IMR-90 (cell line): ENCODE measurements at regions not wholly inside any gene's neighbourhood (a gene's known extent, or its start where the extent isn't known, plus 50 kb on each side); places are given as distances from the start of the nearest gene placed in this dataset.
"Not testable (repeated sequence)": the region's sequence is repeated elsewhere in the genome, so short reads cannot be mapped to it uniquely, and the experiment has no call there.

Experiments used
- ATAC-seq: fragments of 200-7000 bp; cut with Tn5 transposase; 2 replicates; pipeline ENCODE4 v1.9.1; 2020; ENCODE audit warnings: low read depth, mild to moderate bottlenecking, moderate library complexity
- BruUV-seq: library from RNA; stranded (reverse); fragments of 400-500 nt; replicated peaks from 2 replicates; lab custom pipeline; 2021; lab: Mats Ljungman, UMichigan
- CTCF ChIA-PET: fragments of 300-600 bp; formaldehyde crosslinking; extraction: SDS; loops from one replicate; lab custom pipeline; 2021; ENCODE audit warnings: antibody characterized with exemption; lab: Yijun Ruan, JAX
- POLR2A ChIA-PET: fragments of 300-600 bp; sonication (Branson Sonifier 250); formaldehyde crosslinking; loops from one replicate; lab custom pipeline; 2022; ENCODE audit warnings: antibody characterized with exemption; ENCODE audit not compliant: unreplicated experiment; lab: Charles Lee
- DNase-seq: peaks from one replicate; pipeline ENCODE4 v3.0.0; 2013
- H2AFZ ChIP-seq: replicated peaks from 2 replicates; pipeline ENCODE3; 2013; ENCODE audit warnings: low read length, mild to moderate bottlenecking; ENCODE audit not compliant: poor library complexity
- H2AK5ac ChIP-seq: 2 replicates; pipeline ENCODE4 v1.6.1; 2013; ENCODE audit warnings: low read depth, low read length, inconsistent platforms
- H2AK9ac ChIP-seq: replicated peaks from 2 replicates; pipeline ENCODE3; 2013; ENCODE audit warnings: mild to moderate bottlenecking, low read depth, low read length, moderate library complexity; ENCODE audit not compliant: poor library complexity
- H2BK120ac ChIP-seq: 2 replicates; pipeline ENCODE4 v1.6.1; 2013; ENCODE audit warnings: low read depth, low read length, inconsistent platforms
- H2BK15ac ChIP-seq: 3 replicates; pipeline ENCODE4 v1.6.1; 2013; ENCODE audit warnings: low read depth, low read length, inconsistent platforms
- H2BK20ac ChIP-seq: 2 replicates; pipeline ENCODE4 v1.6.1; 2013; ENCODE audit warnings: low read depth, mild to moderate bottlenecking, inconsistent platforms, low read length, moderate library complexity
- H2BK5ac ChIP-seq: 2 replicates; pipeline ENCODE4 v1.6.1; 2013; ENCODE audit warnings: mild to moderate bottlenecking, low read depth, low read length, inconsistent platforms; ENCODE audit not compliant: poor library complexity, severe bottlenecking
- H3K14ac ChIP-seq: replicated peaks from 2 replicates; pipeline ENCODE4 v1.6.1; 2013; ENCODE audit warnings: low read depth, low read length, inconsistent platforms
- H3K18ac ChIP-seq: 2 replicates; pipeline ENCODE4 v1.6.1; 2013; ENCODE audit warnings: low read depth, low read length, control low read depth
- H3K23ac ChIP-seq: 2 replicates; pipeline ENCODE4 v1.6.1; 2013; ENCODE audit warnings: low read depth, low read length, inconsistent platforms
- H3K27ac ChIP-seq: 2 replicates; pipeline ENCODE4 v1.5.1; 2013; ENCODE audit warnings: mild to moderate bottlenecking, control low read depth, low read length; ENCODE audit not compliant: insufficient read depth
- H3K27me3 ChIP-seq: 2 replicates; pipeline ENCODE4 v1.6.1; 2013; ENCODE audit warnings: low read length; ENCODE audit not compliant: control insufficient read depth, insufficient read depth
- H3K36me3 ChIP-seq: 2 replicates; pipeline ENCODE4 v1.6.1; 2013; ENCODE audit warnings: low read length, mixed read lengths; ENCODE audit not compliant: control insufficient read depth, insufficient read depth
- H3K4ac ChIP-seq: 2 replicates; pipeline ENCODE4 v1.6.1; 2013; ENCODE audit warnings: low read depth, low read length, inconsistent platforms
- H3K4me1 ChIP-seq: 2 replicates; pipeline ENCODE4 v1.6.1; 2013; ENCODE audit warnings: low read length, mixed read lengths; ENCODE audit not compliant: control insufficient read depth, insufficient read depth
- H3K4me2 ChIP-seq: 2 replicates; pipeline ENCODE4 v1.6.1; 2013; ENCODE audit warnings: low read depth, mild to moderate bottlenecking, control low read depth, low read length, moderate library complexity
- H3K4me3 ChIP-seq: 2 replicates; pipeline ENCODE4 v1.5.1; 2013; ENCODE audit warnings: low read depth, mild to moderate bottlenecking, control low read depth, low read length, moderate library complexity; ENCODE audit not compliant: insufficient read depth
- H3K56ac ChIP-seq: 2 replicates; pipeline ENCODE4 v1.6.1; 2013; ENCODE audit warnings: low read length, inconsistent platforms; ENCODE audit not compliant: insufficient read depth; ENCODE audit errors: extremely low read depth
- H3K79me1 ChIP-seq, 2 experiments: 2 replicates each; pipeline ENCODE4 v1.6.1; 2013; ENCODE audit warnings: low read length in 2 of 2, inconsistent platforms in 1 of 2, low read depth in 1 of 2
- H3K9ac ChIP-seq: 2 replicates; pipeline ENCODE4 v1.6.1; 2013; ENCODE audit warnings: low read depth, low read length, control low read depth
- H3K9me1 ChIP-seq: 2 replicates; pipeline ENCODE4 v1.6.1; 2013; ENCODE audit warnings: low read length, inconsistent platforms; ENCODE audit not compliant: insufficient read depth
- H3K9me3 ChIP-seq: 2 replicates; pipeline ENCODE4 v1.6.1; 2013; ENCODE audit warnings: low read length; ENCODE audit not compliant: control insufficient read depth, insufficient read depth
- H4K20me1 ChIP-seq: 2 replicates; pipeline ENCODE4 v1.6.1; 2013; ENCODE audit warnings: low read length, inconsistent platforms; ENCODE audit not compliant: insufficient read depth
- H4K5ac ChIP-seq: 2 replicates; pipeline ENCODE4 v1.6.1; 2013; ENCODE audit warnings: mild to moderate bottlenecking, low read depth, low read length, control low read depth
- H4K8ac ChIP-seq, 2 experiments: 2 replicates each; pipeline ENCODE4 v1.6.1; 2013; ENCODE audit warnings: low read depth in 2 of 2, low read length in 2 of 2, control low read depth in 1 of 2, inconsistent platforms in 1 of 2
- H4K91ac ChIP-seq: 2 replicates; pipeline ENCODE4 v1.6.1; 2013; ENCODE audit warnings: low read depth, low read length, inconsistent platforms; ENCODE audit not compliant: insufficient read depth
- WGBS, 2 experiments: methylation state at CpG; one replicate each; pipeline versions ENCODE4 v1.1.5 to v1.1.7; 2013; ENCODE audit warnings: missing lambda C conversion rate in 2 of 2; ENCODE audit not compliant: insufficient read length in 1 of 2; ENCODE audit errors: extremely low coverage in 2 of 2; 5-methylcytosine and 5-hydroxymethylcytosine counted together
- dilution Hi-C: fragments of 300-500 bp; cut with HindIII; formaldehyde crosslinking; loops from one replicate; pipeline ENCODE4 v1.14.3; 2018; ENCODE audit warnings: low sequenced_read_pairs; ENCODE audit not compliant: unreplicated experiment
- in situ Hi-C: fragments of 300-500 bp; cut with MboI; formaldehyde crosslinking; loops from 3 replicates; pipeline ENCODE4 v1.14.3; 2019; ENCODE audit warnings: low sequenced_read_pairs, inconsistent platforms, mixed read lengths
- intact Hi-C: fragments of 100-400 bp; cut with micrococcal nuclease; formaldehyde crosslinking; loops from 2 replicates; pipeline ENCODE4 v1.10.0; 2022

DNA sequence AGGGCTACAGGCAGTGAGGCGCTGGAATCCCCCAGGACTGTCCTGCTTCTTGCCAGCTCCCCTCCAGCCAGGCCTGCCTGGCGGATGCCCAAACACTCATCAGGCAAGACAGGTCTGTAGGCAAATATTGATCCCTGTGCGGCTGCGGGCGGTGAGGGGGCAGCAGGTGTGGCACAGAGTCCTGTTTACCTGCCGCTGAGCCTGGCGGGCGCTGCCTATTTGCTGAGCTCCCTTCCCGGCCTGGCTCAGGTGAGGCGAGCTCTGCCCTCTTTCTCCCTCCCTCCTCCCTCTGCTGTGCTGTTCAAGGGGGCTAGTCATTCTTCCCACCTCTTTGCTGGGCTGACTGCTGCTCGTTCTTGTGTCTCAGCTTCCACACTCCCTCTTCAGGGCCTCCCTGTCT lies 71.5 kb downstream of the PROP1 start:
- intact Hi-C loops, dilution Hi-C loops, H3K36me3 ChIP-seq, H3K56ac ChIP-seq, H4K8ac ChIP-seq, H2AK5ac ChIP-seq, H4K5ac ChIP-seq, H3K4me2 ChIP-seq, BruUV-seq, H2BK15ac ChIP-seq, H2BK5ac ChIP-seq, H3K18ac ChIP-seq, CTCF ChIA-PET, H3K4me3 ChIP-seq, H2AK9ac ChIP-seq, H2BK120ac ChIP-seq, ATAC-seq, H3K9me1 ChIP-seq, H2AFZ ChIP-seq, H3K9me3 ChIP-seq, H3K4ac ChIP-seq, H3K9ac ChIP-seq, H3K14ac ChIP-seq, H3K4me1 ChIP-seq, H3K79me1 ChIP-seq, H3K27ac ChIP-seq, DNase-seq, H3K27me3 ChIP-seq, H4K91ac ChIP-seq, H2BK20ac ChIP-seq, H3K23ac ChIP-seq, H4K20me1 ChIP-seq, POLR2A ChIA-PET, in situ Hi-C loops: not testable (repeated sequence)
- WGBS, 2 experiments, result no CpG with 5 or more reads among the region's 11 CpGs

DNA sequence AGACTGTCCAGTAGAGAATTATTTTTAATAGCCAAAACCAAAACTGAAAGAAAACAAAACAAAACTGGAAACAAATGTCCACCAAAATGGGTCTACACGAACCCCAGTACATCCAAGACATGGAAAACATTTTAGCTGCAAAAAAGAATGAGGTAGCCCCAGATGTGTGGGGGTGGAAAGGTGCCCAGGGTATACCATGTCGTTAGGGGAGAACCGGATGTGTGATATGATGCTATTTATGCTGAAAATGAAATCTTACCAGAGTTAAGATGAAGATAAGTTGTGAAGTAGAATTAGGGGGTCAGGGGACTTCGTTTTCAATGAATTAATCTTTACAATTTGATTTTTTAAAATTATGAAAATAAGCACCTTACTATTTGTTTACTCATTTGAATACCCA lies 72.2 kb downstream of the PROP1 start:
- H3K4me3 ChIP-seq, H3K4ac ChIP-seq, H3K9me3 ChIP-seq, H3K36me3 ChIP-seq, H2BK5ac ChIP-seq, POLR2A ChIA-PET, H3K27ac ChIP-seq, H3K56ac ChIP-seq, H2AK5ac ChIP-seq, H2BK120ac ChIP-seq, H3K23ac ChIP-seq, in situ Hi-C loops, dilution Hi-C loops, BruUV-seq, H3K14ac ChIP-seq, H3K79me1 ChIP-seq, H3K18ac ChIP-seq, DNase-seq, H4K5ac ChIP-seq, H2BK20ac ChIP-seq, H4K20me1 ChIP-seq, CTCF ChIA-PET, H2AK9ac ChIP-seq, H3K9ac ChIP-seq, ATAC-seq, H2AFZ ChIP-seq, H3K27me3 ChIP-seq, H4K8ac ChIP-seq, H3K4me1 ChIP-seq, H3K9me1 ChIP-seq, intact Hi-C loops, H2BK15ac ChIP-seq, H3K4me2 ChIP-seq, H4K91ac ChIP-seq: not testable (repeated sequence)
- no CpG with 5 or more reads among the region's 4 CpGs for WGBS, 2 experiments
